Uterus (tissue), 2 donors: ENCODE measurements at regions not wholly inside any gene's neighbourhood (a gene's known extent, or its start where the extent isn't known, plus 50 kb on each side); places are given as distances from the start of the nearest gene placed in this dataset.

Experiments used
- CTCF ChIP-seq, 4 experiments: fragments of 200-600 bp in 2 of 4; fragments of 450-650 bp in 2 of 4; sonication (generic) in 2 of 4; IDR thresholded peaks; one replicate each; pipeline ENCODE4 v1.5.1; 2016 to 2019; ENCODE audit warnings: antibody characterized with exemption in 4 of 4, mild to moderate bottlenecking in 2 of 4, moderate library complexity in 1 of 4
- POLR2A ChIP-seq, 2 donors: fragments of 450-650 bp; IDR thresholded peaks; one replicate each; pipeline ENCODE4 v1.6.1; 2016; ENCODE audit warnings: antibody characterized with exemption in 2 of 2, mild to moderate bottlenecking in 1 of 2, moderate library complexity in 1 of 2

GRCh38 chr14:97894552-97894951, 1097.4 kb downstream of the VRK1 start:
- TF ChIP-seq CTCF (IDR thresholded peaks at IDR 0.05) (no peak), POLR2A (IDR thresholded peaks at IDR 0.05) (no peak)
